ENCODE measurements at regions not wholly inside any gene's neighbourhood (a gene's known extent, or its start where the extent isn't known, plus 50 kb on each side); places are given as distances from the start of the nearest gene placed in this dataset.

GRCh38 chr2:129293326-129293725 is 686.1 kb upstream of the RAB6C start:
- TF ChIP-seq REST (IDR thresholded peaks at IDR 0.05; ENCODE audit: insufficient replicate concordance, low read depth), result no peak
- TF ChIP-seq POLR2AphosphoS5 (IDR thresholded peaks at IDR 0.05; ENCODE audit: low read depth), result no peak
- TF ChIP-seq, protein P1, sequence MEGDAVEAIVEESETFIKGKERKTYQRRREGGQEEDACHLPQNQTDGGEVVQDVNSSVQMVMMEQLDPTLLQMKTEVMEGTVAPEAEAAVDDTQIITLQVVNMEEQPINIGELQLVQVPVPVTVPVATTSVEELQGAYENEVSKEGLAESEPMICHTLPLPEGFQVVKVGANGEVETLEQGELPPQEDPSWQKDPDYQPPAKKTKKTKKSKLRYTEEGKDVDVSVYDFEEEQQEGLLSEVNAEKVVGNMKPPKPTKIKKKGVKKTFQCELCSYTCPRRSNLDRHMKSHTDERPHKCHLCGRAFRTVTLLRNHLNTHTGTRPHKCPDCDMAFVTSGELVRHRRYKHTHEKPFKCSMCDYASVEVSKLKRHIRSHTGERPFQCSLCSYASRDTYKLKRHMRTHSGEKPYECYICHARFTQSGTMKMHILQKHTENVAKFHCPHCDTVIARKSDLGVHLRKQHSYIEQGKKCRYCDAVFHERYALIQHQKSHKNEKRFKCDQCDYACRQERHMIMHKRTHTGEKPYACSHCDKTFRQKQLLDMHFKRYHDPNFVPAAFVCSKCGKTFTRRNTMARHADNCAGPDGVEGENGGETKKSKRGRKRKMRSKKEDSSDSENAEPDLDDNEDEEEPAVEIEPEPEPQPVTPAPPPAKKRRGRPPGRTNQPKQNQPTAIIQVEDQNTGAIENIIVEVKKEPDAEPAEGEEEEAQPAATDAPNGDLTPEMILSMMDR (IDR thresholded peaks at IDR 0.05; ENCODE audit: insufficient read depth, low read length), result no peak
- TF ChIP-seq SPI1 (IDR thresholded peaks at IDR 0.05; ENCODE audit: borderline replicate concordance, low read depth), result no peak
- TF ChIP-seq GABPA (IDR thresholded peaks at IDR 0.05; ENCODE audit: low read depth), result no peak

Data from HL-60 (cell line).